CD8-positive, alpha-beta memory T cell (primary cell): ENCODE measurements at regions not wholly inside any gene's neighbourhood (a gene's known extent, or its start where the extent isn't known, plus 50 kb on each side); places are given as distances from the start of the nearest gene placed in this dataset.
"Not testable (repeated sequence)": the region's sequence is repeated elsewhere in the genome, so short reads cannot be mapped to it uniquely, and the experiment has no call there.

Experiments used
- CTCF ChIA-PET: fragments of 350-600 bp; sonication (Branson Sonifier 250); formaldehyde crosslinking; loops from one replicate; lab custom pipeline; 2021; ENCODE audit warnings: antibody characterized with exemption; lab: Charles Lee
- POLR2A ChIA-PET: fragments of 350-600 bp; sonication (Branson Sonifier 250); formaldehyde crosslinking; loops from one replicate; lab custom pipeline; 2021; ENCODE audit warnings: antibody characterized with exemption; lab: Charles Lee
- DNase-seq, 5 donors: peaks; one replicate each; pipeline versions ENCODE4 v3.0.0 to v3.0.0-alpha.2; 2020 to 2022; ENCODE audit warnings: mixed read lengths in 1 of 5
- H3K27ac ChIP-seq: one replicate; pipeline ENCODE4 v1.7.0; 2013; ENCODE audit warnings: low read depth, mild to moderate bottlenecking, low read length, moderate library complexity
- H3K27me3 ChIP-seq: 2 replicates; pipeline ENCODE4 v1.7.0; 2013; ENCODE audit warnings: low read length, mild to moderate bottlenecking; ENCODE audit not compliant: insufficient read depth, poor library complexity, severe bottlenecking
- H3K36me3 ChIP-seq: 2 replicates; pipeline ENCODE4 v1.7.0; 2013; ENCODE audit warnings: mild to moderate bottlenecking, low read length, moderate library complexity; ENCODE audit not compliant: insufficient read depth
- H3K4me1 ChIP-seq: 2 replicates; pipeline ENCODE4 v1.7.0; 2013; ENCODE audit warnings: mild to moderate bottlenecking, low read length, moderate library complexity; ENCODE audit not compliant: insufficient read depth
- H3K4me3 ChIP-seq: 2 replicates; pipeline ENCODE4 v1.7.0; 2013; ENCODE audit warnings: mild to moderate bottlenecking, low read length
- H3K9me3 ChIP-seq: 2 replicates; pipeline ENCODE4 v1.7.0; 2013; ENCODE audit warnings: mild to moderate bottlenecking, low read length
- H3K27ac Mint-ChIP-seq, 8 donors: one replicate each; pipeline ENCODE4 v1.8.0; 2020 to 2021; ENCODE audit warnings: mixed read lengths in 8 of 8, mild to moderate bottlenecking in 6 of 8, inconsistent platforms in 3 of 8, moderate library complexity in 3 of 8
- H3K27me3 Mint-ChIP-seq, 2 donors: one replicate each; pipeline ENCODE4 v1.8.0; 2020 to 2021; ENCODE audit warnings: mixed read lengths in 2 of 2, mild to moderate bottlenecking in 1 of 2, moderate library complexity in 1 of 2
- H3K36me3 Mint-ChIP-seq, 3 donors: one replicate each; pipeline ENCODE4 v1.8.0; 2020 to 2021; ENCODE audit warnings: mixed read lengths in 3 of 3, inconsistent platforms in 1 of 3, mild to moderate bottlenecking in 1 of 3
- H3K4me1 Mint-ChIP-seq, 3 donors: one replicate each; pipeline ENCODE4 v1.8.0; 2020 to 2021; ENCODE audit warnings: mixed read lengths in 3 of 3, inconsistent platforms in 1 of 3, mild to moderate bottlenecking in 1 of 3
- H3K4me3 Mint-ChIP-seq, 7 donors: one replicate each; pipeline ENCODE4 v1.8.0; 2020 to 2021; ENCODE audit warnings: mixed read lengths in 7 of 7, mild to moderate bottlenecking in 6 of 7, moderate library complexity in 4 of 7, inconsistent platforms in 2 of 7
- H3K9me3 Mint-ChIP-seq, 5 donors: one replicate each; pipeline ENCODE4 v1.8.0; 2020 to 2022; ENCODE audit warnings: mixed read lengths in 5 of 5, mild to moderate bottlenecking in 3 of 5, moderate library complexity in 2 of 5, inconsistent platforms in 1 of 5

DNA sequence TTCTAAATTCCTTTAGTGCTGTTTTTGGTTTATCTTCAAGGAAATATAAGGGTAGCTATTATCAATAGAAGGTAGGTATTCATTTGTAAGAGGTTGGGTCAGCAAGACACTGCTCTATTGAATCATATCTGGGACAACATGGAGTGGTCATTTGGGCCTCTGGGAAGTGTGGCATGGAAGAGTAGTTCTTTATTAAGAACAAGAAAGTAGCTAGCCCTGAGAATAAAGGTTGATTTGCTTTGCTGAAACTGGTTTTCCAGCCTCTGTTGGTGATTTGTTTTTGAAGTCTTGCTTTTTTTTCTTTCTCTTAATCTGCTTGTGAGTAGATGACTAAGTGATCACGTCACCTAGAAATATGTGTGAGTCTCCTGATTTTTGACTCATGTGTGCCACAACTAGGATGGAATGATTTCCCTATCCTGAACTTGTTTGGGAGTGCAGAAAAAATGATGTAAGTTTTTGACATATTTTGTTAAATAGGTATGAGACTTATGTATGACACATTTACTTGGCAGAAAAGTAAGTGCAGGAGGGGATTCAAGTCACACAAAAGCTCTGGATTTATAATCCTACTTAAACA, 381.8 kb downstream of the CENPW start:
- no peaks in the 10 kb centered on the region for H3K27me3 Mint-ChIP-seq
- peaks cover 0 to 6% (median 5%) of the 10 kb centered on the region in 5 donors for H3K9me3 Mint-ChIP-seq
- Histone ChIP-seq H3K27me3 (no peaks in the 10 kb centered on the region), H3K27ac (no peak overlapping the region), H3K9me3 (no peaks in the 10 kb centered on the region), H3K4me1 (no peaks in the 10 kb centered on the region), H3K36me3 (no peaks in the 10 kb centered on the region), H3K4me3 (no peak overlapping the region)
- ChIA-PET POLR2A (no interaction called here), CTCF (no interaction called here)
- no peaks in the 10 kb centered on the region for H3K36me3 Mint-ChIP-seq
- H3K4me1 Mint-ChIP-seq: no peaks in the 10 kb centered on the region
- no peak for DNase-seq
- no peak overlapping the region for H3K27ac Mint-ChIP-seq
- no peak overlapping the region for H3K4me3 Mint-ChIP-seq

DNA sequence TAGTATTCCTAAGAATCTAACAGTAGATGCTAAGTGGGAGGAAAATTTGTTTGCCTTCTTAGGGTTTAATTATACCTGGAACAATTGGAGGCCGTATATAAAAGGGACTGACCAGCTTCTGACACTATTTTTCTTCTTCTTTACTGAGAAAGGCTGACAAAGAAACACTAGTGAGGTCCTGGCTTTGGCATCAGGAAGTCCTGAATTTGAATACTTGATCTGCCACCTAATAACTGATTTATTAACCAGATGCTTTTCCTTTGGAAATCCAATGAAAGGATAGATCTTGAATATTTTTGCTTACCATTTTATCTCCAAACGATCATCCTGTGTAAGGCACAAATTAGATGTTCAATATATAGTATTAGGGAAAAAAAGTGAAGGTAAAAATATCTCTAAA, 382.5 kb downstream of the CENPW start:
- Mint-ChIP-seq H3K36me3 (no peaks in the 10 kb centered on the region), H3K9me3 (peaks cover under 1 to 7% (median 6%) of the 10 kb centered on the region in 5 donors), H3K4me1 (no peaks in the 10 kb centered on the region), H3K4me3 (no peak overlapping the region), H3K27ac (no peak overlapping the region), H3K27me3 (no peaks in the 10 kb centered on the region)
- H3K27me3 ChIP-seq: no peaks in the 10 kb centered on the region
- no peak overlapping the region for H3K4me3 ChIP-seq
- no peaks in the 10 kb centered on the region for H3K9me3 ChIP-seq
- POLR2A ChIA-PET: no interaction called here
- CTCF ChIA-PET: no interaction called here
- H3K27ac ChIP-seq: no peak overlapping the region
- DNase-seq: no peak
- H3K4me1 ChIP-seq: no peaks in the 10 kb centered on the region
- no peaks in the 10 kb centered on the region for H3K36me3 ChIP-seq

DNA sequence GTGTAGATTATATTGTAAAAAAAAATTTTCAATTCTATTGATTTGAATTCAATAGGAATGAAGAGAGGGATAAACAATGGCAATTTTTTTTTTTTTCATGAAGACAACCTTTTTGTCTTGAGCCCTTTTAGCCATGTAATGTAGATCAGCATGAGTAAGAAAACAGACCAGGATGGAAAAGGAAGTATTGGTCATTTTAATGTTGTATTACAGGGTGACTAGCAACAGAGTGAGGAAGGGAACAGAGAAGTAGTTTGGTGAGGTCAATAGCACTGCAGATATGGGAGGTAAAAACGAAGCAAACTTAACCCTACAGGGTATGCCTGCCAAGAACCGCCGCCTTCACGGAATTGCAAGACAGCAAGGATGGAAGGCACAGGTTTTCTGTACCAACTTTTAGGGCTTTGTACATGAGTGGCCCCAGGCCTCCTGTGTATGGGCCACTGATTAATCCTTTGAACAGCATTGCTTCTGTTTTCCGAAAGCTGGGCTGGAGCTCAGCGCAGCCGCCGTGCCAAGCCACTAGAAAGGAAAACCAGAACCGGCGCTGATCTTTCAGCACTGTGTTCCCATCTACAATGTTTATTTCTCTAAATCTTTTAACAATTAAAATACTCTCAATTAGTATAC, 383.7 kb downstream of the CENPW start:
- no peak overlapping the region for H3K27ac Mint-ChIP-seq
- no peak for DNase-seq
- H3K27me3 Mint-ChIP-seq: no peaks in the 10 kb centered on the region
- no peaks in the 10 kb centered on the region for H3K36me3 ChIP-seq
- H3K4me3 Mint-ChIP-seq: no peak overlapping the region
- no peaks in the 10 kb centered on the region for H3K4me1 ChIP-seq
- no peaks in the 10 kb centered on the region for H3K4me1 Mint-ChIP-seq
- H3K9me3 Mint-ChIP-seq: peaks cover 5 to 15% (median 6%) of the 10 kb centered on the region in 5 donors
- no peak overlapping the region for H3K4me3 ChIP-seq
- H3K27me3 ChIP-seq: no peaks in the 10 kb centered on the region
- ChIA-PET CTCF (no interaction called here), POLR2A (no interaction called here)
- H3K27ac ChIP-seq: no peak overlapping the region
- no peaks in the 10 kb centered on the region for H3K36me3 Mint-ChIP-seq
- no peaks in the 10 kb centered on the region for H3K9me3 ChIP-seq

DNA sequence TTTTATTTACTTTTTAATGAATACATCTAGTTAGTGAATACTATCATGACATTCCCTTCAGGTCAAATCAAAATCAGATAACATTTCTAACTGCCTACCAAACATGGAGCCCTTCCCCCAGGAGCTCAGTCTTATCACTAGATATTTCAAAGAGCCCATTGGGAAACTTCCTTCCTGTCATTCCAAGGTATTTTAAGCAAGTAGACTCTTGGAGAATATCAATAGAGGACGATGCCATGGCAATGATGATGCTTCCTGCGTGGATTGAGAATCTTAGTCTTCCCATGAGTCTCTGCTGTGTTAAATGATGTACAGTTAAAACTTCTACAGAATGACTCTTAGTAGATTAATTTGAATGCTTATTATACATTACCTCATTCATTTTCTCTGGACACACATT, 384.9 kb downstream of the CENPW start:
- Histone ChIP-seq H3K9me3 (no peaks in the 10 kb centered on the region), H3K27ac (no peak overlapping the region), H3K4me1 (no peaks in the 10 kb centered on the region), H3K4me3 (no peak overlapping the region), H3K36me3 (no peaks in the 10 kb centered on the region), H3K27me3 (no peaks in the 10 kb centered on the region)
- Mint-ChIP-seq H3K27me3 (no peaks in the 10 kb centered on the region), H3K4me3 (no peak overlapping the region), H3K27ac (no peak overlapping the region), H3K36me3 (no peaks in the 10 kb centered on the region), H3K4me1 (no peaks in the 10 kb centered on the region), H3K9me3 (peaks cover 5 to 15% (median 6%) of the 10 kb centered on the region in 5 donors)
- DNase-seq: no peak
- ChIA-PET CTCF (no interaction called here), POLR2A (no interaction called here)

DNA sequence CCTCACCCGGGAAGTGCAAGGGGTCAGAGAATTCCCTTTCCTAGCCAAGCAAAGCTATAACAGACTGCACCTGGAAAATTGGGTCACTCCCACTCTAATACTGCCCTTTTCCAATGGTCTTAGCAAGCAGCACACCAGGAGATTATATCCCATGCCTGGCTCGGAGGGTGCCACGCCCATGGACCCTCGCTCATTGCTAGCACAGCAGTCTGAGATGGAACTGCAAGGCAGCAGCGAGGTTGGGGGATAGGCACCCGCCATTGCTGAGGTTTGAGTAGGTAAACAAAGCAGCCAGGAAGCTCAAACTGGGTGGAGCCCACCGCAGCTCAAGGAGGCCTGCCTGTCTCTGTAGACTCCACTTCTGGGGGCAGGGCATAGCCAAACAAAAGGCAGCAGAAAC, 386.5 kb downstream of the CENPW start:
- POLR2A ChIA-PET, H3K36me3 Mint-ChIP-seq: not testable (repeated sequence)
- H3K9me3 Mint-ChIP-seq: peaks cover 5 to 19% (median 6%) of the 10 kb centered on the region in 5 donors

DNA sequence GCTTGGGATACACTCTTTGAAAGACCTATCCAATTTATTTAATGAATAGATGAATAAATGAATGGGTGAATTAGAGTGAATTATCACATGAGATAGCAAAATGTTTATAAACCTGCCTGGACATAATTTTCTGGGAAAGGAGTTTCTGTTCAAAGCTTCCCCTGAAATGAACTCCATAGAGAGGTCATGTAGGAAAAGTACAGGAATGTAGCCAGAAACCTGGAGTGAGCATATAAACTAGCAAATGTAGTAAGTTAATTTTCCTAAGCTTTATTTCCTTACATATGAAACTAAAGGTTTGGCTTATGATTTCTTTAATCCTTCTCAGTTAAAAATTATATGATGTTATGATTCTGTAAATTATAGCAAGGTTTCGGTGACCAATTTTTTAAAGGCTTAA, 380.3 kb upstream of the RSPO3 start:
- no peaks in the 10 kb centered on the region for H3K27me3 ChIP-seq
- Mint-ChIP-seq H3K27me3 (peaks cover 0 to 3% of the 10 kb centered on the region in 2 donors), H3K4me3 (no peak overlapping the region), H3K4me1 (no peaks in the 10 kb centered on the region), H3K36me3 (no peaks in the 10 kb centered on the region), H3K9me3 (peaks cover 0 to under 1% (median 0%) of the 10 kb centered on the region in 5 donors), H3K27ac (no peak overlapping the region)
- CTCF ChIA-PET: no interaction called here
- H3K4me3 ChIP-seq: no peak overlapping the region
- no peaks in the 10 kb centered on the region for H3K4me1 ChIP-seq
- H3K36me3 ChIP-seq: no peaks in the 10 kb centered on the region
- POLR2A ChIA-PET: no interaction called here
- no peak overlapping the region for H3K27ac ChIP-seq
- no peak for DNase-seq
- H3K9me3 ChIP-seq: no peaks in the 10 kb centered on the region

More for the DNA sequence above, 386.5 kb downstream of the CENPW start:
- H3K4me3 Mint-ChIP-seq, H3K27ac Mint-ChIP-seq, H3K27ac ChIP-seq, H3K27me3 Mint-ChIP-seq, DNase-seq, H3K4me1 Mint-ChIP-seq, H3K4me3 ChIP-seq, H3K4me1 ChIP-seq, H3K27me3 ChIP-seq, H3K9me3 ChIP-seq, CTCF ChIA-PET, H3K36me3 ChIP-seq: not testable (repeated sequence)

DNA sequence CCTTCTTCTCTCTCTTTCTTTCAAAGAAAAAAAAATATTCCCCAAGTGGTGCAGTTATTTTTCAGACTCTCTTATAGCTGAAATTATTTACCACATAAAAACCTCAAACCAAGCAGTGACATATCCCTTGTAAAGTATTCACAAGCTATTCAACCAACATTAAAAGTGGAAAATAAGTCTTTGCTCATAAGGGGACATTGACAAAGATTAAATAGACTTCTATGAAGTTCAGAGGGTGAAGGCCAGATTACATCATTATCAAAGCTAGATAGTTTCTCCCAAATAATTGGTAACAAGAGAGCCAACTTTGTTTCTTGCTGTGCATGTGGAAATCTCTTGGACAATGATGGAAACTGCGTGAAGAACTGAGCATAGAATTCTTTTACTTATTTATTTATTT, 379.8 kb upstream of the RSPO3 start:
- DNase-seq: no peak
- H3K27me3 Mint-ChIP-seq: peaks cover 0 to 3% of the 10 kb centered on the region in 2 donors
- no peaks in the 10 kb centered on the region for H3K9me3 Mint-ChIP-seq
- H3K4me1 Mint-ChIP-seq: no peaks in the 10 kb centered on the region
- H3K4me3 Mint-ChIP-seq: no peak overlapping the region
- Histone ChIP-seq H3K27ac (no peak overlapping the region), H3K4me3 (no peak overlapping the region), H3K36me3 (no peaks in the 10 kb centered on the region), H3K27me3 (no peaks in the 10 kb centered on the region), H3K9me3 (no peaks in the 10 kb centered on the region), H3K4me1 (no peaks in the 10 kb centered on the region)
- ChIA-PET CTCF (no interaction called here), POLR2A (no interaction called here)
- no peak overlapping the region for H3K27ac Mint-ChIP-seq
- H3K36me3 Mint-ChIP-seq: no peaks in the 10 kb centered on the region

DNA sequence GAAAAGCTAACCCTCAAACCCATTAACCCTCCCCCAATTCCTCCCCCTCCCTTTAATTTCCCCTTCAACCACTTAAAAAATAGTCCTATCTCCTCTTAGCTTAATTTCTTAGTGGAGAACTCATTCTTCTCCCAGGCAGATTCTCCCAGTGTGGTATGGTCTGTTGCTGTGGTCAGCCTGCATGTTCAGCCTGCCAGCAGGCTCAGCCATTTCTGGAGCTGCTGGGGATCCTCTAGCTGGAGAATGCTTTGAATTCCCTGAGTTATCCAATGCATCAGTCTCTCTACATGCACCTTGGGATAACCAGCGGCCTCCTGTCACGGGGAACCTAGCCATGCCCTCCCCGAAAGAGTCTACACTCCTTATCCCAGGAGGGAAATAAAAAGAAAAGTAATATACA, 375.4 kb upstream of the RSPO3 start:
- no peaks in the 10 kb centered on the region for H3K27me3 ChIP-seq
- DNase-seq: no peak
- Mint-ChIP-seq H3K36me3 (no peaks in the 10 kb centered on the region), H3K4me3 (no peak overlapping the region), H3K27me3 (peaks cover 0 to 3% of the 10 kb centered on the region in 2 donors), H3K9me3 (peaks cover 0 to 2% (median 0%) of the 10 kb centered on the region in 5 donors), H3K27ac (no peak overlapping the region), H3K4me1 (no peaks in the 10 kb centered on the region)
- no peaks in the 10 kb centered on the region for H3K9me3 ChIP-seq
- no peak overlapping the region for H3K4me3 ChIP-seq
- no peaks in the 10 kb centered on the region for H3K36me3 ChIP-seq
- POLR2A ChIA-PET: no interaction called here
- H3K4me1 ChIP-seq: no peaks in the 10 kb centered on the region
- CTCF ChIA-PET: no interaction called here
- no peak overlapping the region for H3K27ac ChIP-seq
